WTC11 (cell line): ENCODE measurements at regions not wholly inside any gene's neighbourhood (a gene's known extent, or its start where the extent isn't known, plus 50 kb on each side); places are given as distances from the start of the nearest gene placed in this dataset.

ENCODE experiments used
- ATAC-seq: fragments of 200-7000 bp; cut with Tn5 transposase; 2 replicates; pipeline ENCODE4 v1.10.0; 2021; ENCODE audit warnings: mild to moderate bottlenecking, moderate library complexity
- CTCF ChIA-PET: fragments of 300-600 bp; sonication (Branson Sonifier 250); formaldehyde crosslinking; loops from one replicate; lab custom pipeline; 2021; ENCODE audit warnings: antibody characterized with exemption; lab: Charles Lee
- POLR2A ChIA-PET: fragments of 350-600 bp; sonication (Branson Sonifier 250); formaldehyde crosslinking; loops from one replicate; lab custom pipeline; 2021; ENCODE audit warnings: antibody characterized with exemption; lab: Charles Lee
- DNase-seq: peaks from one replicate; pipeline ENCODE4 v3.0.0; 2021; ENCODE audit warnings: low spot score
- H3K27ac Mint-ChIP-seq: 2 replicates; pipeline ENCODE4 v1.8.0; 2021; ENCODE audit warnings: mixed read lengths
- H3K27me3 Mint-ChIP-seq: 2 replicates; pipeline ENCODE4 v1.8.0; 2021; ENCODE audit warnings: low read depth, mild to moderate bottlenecking, moderate library complexity, mixed read lengths
- H3K36me3 Mint-ChIP-seq: 2 replicates; pipeline ENCODE4 v1.8.0; 2021; ENCODE audit warnings: mixed read lengths
- H3K4me1 Mint-ChIP-seq: 2 replicates; pipeline ENCODE4 v1.8.0; 2022; ENCODE audit warnings: mixed read lengths
- H3K4me3 Mint-ChIP-seq: 2 replicates; pipeline ENCODE4 v1.8.0; 2021; ENCODE audit warnings: mild to moderate bottlenecking, moderate library complexity, mixed read lengths
- H3K9me3 Mint-ChIP-seq: 2 replicates; pipeline ENCODE4 v1.8.0; 2021; ENCODE audit warnings: mixed read lengths
- ATF1 ChIP-seq: sonication (generic); formaldehyde crosslinking; IDR thresholded peaks from 2 replicates; pipeline ENCODE4 v1.8.1; 2023; ENCODE audit warnings: mild to moderate bottlenecking, moderate library complexity, missing genetic modification reagents
- ATF6 ChIP-seq: sonication (generic); formaldehyde crosslinking; IDR thresholded peaks from 2 replicates; pipeline ENCODE4 v1.8.1; 2023; ENCODE audit warnings: mild to moderate bottlenecking, missing genetic modification reagents
- CREB1 ChIP-seq: sonication (generic); formaldehyde crosslinking; IDR thresholded peaks from 2 replicates; pipeline ENCODE4 v1.8.0; 2023; ENCODE audit warnings: mild to moderate bottlenecking, missing genetic modification reagents
- CREM ChIP-seq: sonication (generic); formaldehyde crosslinking; IDR thresholded peaks from 2 replicates; pipeline ENCODE4 v1.8.1; 2022; ENCODE audit warnings: mild to moderate bottlenecking, missing genetic modification reagents, moderate library complexity
- ELF4 ChIP-seq: sonication (generic); formaldehyde crosslinking; IDR thresholded peaks from 2 replicates; pipeline ENCODE4 v1.8.1; 2022; ENCODE audit warnings: low read depth, mild to moderate bottlenecking, moderate library complexity, missing genetic modification reagents
- MLX ChIP-seq: sonication (generic); formaldehyde crosslinking; IDR thresholded peaks from 2 replicates; pipeline ENCODE4 v1.8.1; 2023; ENCODE audit warnings: mild to moderate bottlenecking, missing genetic modification reagents, moderate library complexity
- NFE2L1 ChIP-seq: sonication (generic); formaldehyde crosslinking; IDR thresholded peaks from 2 replicates; pipeline ENCODE4 v1.8.1; 2023; ENCODE audit warnings: missing genetic modification reagents
- NFYB ChIP-seq: sonication (generic); formaldehyde crosslinking; conservative IDR thresholded peaks from 2 replicates; pipeline ENCODE4 v1.8.0; 2022; ENCODE audit warnings: low read depth, missing genetic modification reagents
- SMAD4 ChIP-seq: sonication (generic); formaldehyde crosslinking; IDR thresholded peaks from 2 replicates; pipeline ENCODE4 v1.8.0; 2022; ENCODE audit warnings: mild to moderate bottlenecking, missing genetic modification reagents
- SOX15 ChIP-seq: fragments of 250-450 bp; sonication (Bioruptor Pico); IDR thresholded peaks from 2 replicates; pipeline ENCODE4 v1.9.0; 2021; ENCODE audit warnings: mild to moderate bottlenecking
- TCF7 ChIP-seq: sonication (generic); formaldehyde crosslinking; IDR thresholded peaks from 2 replicates; pipeline ENCODE4 v1.8.0; 2022; ENCODE audit warnings: mild to moderate bottlenecking, low read depth, missing genetic modification reagents, moderate library complexity
- TP53 ChIP-seq: sonication (generic); formaldehyde crosslinking; IDR thresholded peaks from 2 replicates; pipeline ENCODE4 v1.8.1; 2023; ENCODE audit warnings: mild to moderate bottlenecking, missing genetic modification reagents
- ZMAT4 ChIP-seq: fragments of 250-450 bp; sonication (Bioruptor Pico); IDR thresholded peaks from 2 replicates; pipeline ENCODE4 v1.9.0; 2021; ENCODE audit warnings: mild to moderate bottlenecking
- ZNF121 ChIP-seq: sonication (generic); formaldehyde crosslinking; IDR thresholded peaks from 2 replicates; pipeline ENCODE4 v1.8.0; 2023; ENCODE audit warnings: missing genetic modification reagents
- ZNF219 ChIP-seq: sonication (generic); formaldehyde crosslinking; IDR thresholded peaks from 2 replicates; pipeline ENCODE4 v1.8.0; 2023; ENCODE audit warnings: missing genetic modification reagents, mild to moderate bottlenecking, borderline replicate concordance
- ZNF232 ChIP-seq: sonication (generic); formaldehyde crosslinking; IDR thresholded peaks from 2 replicates; pipeline ENCODE4 v1.8.0; 2022; ENCODE audit warnings: mild to moderate bottlenecking, missing genetic modification reagents
- TF ChIP-seq, protein P1 (sequence below): sonication (generic); formaldehyde crosslinking; IDR thresholded peaks from 2 replicates; pipeline ENCODE4 v1.8.0; 2022; ENCODE audit warnings: missing genetic modification reagents
- TF ChIP-seq, protein P2 (sequence below): sonication (generic); formaldehyde crosslinking; IDR thresholded peaks from 2 replicates; pipeline ENCODE4 v1.8.0; 2023; ENCODE audit warnings: missing genetic modification reagents, mild to moderate bottlenecking, borderline replicate concordance
- TF ChIP-seq, protein P3 (sequence below): sonication (generic); formaldehyde crosslinking; IDR thresholded peaks from 2 replicates; pipeline ENCODE4 v1.8.0; 2022; ENCODE audit warnings: mild to moderate bottlenecking, missing genetic modification reagents

GRCh38 chr18:45227001-45227742 lies 388.1 kb upstream of the SLC14A2 start (continued):
- no peak for TF ChIP-seq NFYB (CRISPR knock-in tag)
- TF ChIP-seq CREM = no peak
- no peak for TF ChIP-seq ATF6 (CRISPR knock-in tag)
- no peak for TF ChIP-seq ATF1 (CRISPR knock-in tag)

GRCh38 chr18:45228796-45229388 lies 386.4 kb upstream of the SLC14A2 start:
- no peaks in the 10 kb centered on the region for H3K36me3 Mint-ChIP-seq
- H3K27me3 Mint-ChIP-seq = no peaks in the 10 kb centered on the region
- H3K4me3 Mint-ChIP-seq = no peak overlapping the region
- peaks cover 9% of the 10 kb centered on the region for H3K9me3 Mint-ChIP-seq
- ATAC-seq (no peak), DNase-seq (no peak)
- no peak overlapping the region for H3K27ac Mint-ChIP-seq
- POLR2A ChIA-PET = no interaction called here
- CTCF ChIA-PET = interaction anchor here (1.1 to 2.4 kb wide), 2 partner anchors 16 kb away, joined by 4 to 10 read pairs; no protein-coding TSS in a partner anchor
- H3K4me1 Mint-ChIP-seq = no peaks in the 10 kb centered on the region
- TF ChIP-seq ATF6 (CRISPR knock-in tag) = no peak
- TF ChIP-seq TP53 (CRISPR knock-in tag) = no peak
- no peak for TF ChIP-seq MLX (CRISPR knock-in tag)
- no peak for TF ChIP-seq NFE2L1 (CRISPR knock-in tag)
- TF ChIP-seq SMAD4 (CRISPR knock-in tag) = no peak
- TF ChIP-seq CREB1 = no peak
- TF ChIP-seq, protein P1, sequence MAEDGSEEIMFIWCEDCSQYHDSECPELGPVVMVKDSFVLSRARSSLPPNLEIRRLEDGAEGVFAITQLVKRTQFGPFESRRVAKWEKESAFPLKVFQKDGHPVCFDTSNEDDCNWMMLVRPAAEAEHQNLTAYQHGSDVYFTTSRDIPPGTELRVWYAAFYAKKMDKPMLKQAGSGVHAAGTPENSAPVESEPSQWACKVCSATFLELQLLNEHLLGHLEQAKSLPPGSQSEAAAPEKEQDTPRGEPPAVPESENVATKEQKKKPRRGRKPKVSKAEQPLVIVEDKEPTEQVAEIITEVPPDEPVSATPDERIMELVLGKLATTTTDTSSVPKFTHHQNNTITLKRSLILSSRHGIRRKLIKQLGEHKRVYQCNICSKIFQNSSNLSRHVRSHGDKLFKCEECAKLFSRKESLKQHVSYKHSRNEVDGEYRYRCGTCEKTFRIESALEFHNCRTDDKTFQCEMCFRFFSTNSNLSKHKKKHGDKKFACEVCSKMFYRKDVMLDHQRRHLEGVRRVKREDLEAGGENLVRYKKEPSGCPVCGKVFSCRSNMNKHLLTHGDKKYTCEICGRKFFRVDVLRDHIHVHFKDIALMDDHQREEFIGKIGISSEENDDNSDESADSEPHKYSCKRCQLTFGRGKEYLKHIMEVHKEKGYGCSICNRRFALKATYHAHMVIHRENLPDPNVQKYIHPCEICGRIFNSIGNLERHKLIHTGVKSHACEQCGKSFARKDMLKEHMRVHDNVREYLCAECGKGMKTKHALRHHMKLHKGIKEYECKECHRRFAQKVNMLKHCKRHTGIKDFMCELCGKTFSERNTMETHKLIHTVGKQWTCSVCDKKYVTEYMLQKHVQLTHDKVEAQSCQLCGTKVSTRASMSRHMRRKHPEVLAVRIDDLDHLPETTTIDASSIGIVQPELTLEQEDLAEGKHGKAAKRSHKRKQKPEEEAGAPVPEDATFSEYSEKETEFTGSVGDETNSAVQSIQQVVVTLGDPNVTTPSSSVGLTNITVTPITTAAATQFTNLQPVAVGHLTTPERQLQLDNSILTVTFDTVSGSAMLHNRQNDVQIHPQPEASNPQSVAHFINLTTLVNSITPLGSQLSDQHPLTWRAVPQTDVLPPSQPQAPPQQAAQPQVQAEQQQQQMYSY = no peak
- TF ChIP-seq ZNF232 (CRISPR knock-in tag) = no peak
- TF ChIP-seq SOX15 = no peak
- no peak for TF ChIP-seq ELF4
- no peak for TF ChIP-seq ZMAT4 (CRISPR knock-in tag)
- TF ChIP-seq ZNF121 (CRISPR knock-in tag) = no peak
- no peak for TF ChIP-seq ZNF219
- TF ChIP-seq TCF7 = no peak
- TF ChIP-seq, protein P2, sequence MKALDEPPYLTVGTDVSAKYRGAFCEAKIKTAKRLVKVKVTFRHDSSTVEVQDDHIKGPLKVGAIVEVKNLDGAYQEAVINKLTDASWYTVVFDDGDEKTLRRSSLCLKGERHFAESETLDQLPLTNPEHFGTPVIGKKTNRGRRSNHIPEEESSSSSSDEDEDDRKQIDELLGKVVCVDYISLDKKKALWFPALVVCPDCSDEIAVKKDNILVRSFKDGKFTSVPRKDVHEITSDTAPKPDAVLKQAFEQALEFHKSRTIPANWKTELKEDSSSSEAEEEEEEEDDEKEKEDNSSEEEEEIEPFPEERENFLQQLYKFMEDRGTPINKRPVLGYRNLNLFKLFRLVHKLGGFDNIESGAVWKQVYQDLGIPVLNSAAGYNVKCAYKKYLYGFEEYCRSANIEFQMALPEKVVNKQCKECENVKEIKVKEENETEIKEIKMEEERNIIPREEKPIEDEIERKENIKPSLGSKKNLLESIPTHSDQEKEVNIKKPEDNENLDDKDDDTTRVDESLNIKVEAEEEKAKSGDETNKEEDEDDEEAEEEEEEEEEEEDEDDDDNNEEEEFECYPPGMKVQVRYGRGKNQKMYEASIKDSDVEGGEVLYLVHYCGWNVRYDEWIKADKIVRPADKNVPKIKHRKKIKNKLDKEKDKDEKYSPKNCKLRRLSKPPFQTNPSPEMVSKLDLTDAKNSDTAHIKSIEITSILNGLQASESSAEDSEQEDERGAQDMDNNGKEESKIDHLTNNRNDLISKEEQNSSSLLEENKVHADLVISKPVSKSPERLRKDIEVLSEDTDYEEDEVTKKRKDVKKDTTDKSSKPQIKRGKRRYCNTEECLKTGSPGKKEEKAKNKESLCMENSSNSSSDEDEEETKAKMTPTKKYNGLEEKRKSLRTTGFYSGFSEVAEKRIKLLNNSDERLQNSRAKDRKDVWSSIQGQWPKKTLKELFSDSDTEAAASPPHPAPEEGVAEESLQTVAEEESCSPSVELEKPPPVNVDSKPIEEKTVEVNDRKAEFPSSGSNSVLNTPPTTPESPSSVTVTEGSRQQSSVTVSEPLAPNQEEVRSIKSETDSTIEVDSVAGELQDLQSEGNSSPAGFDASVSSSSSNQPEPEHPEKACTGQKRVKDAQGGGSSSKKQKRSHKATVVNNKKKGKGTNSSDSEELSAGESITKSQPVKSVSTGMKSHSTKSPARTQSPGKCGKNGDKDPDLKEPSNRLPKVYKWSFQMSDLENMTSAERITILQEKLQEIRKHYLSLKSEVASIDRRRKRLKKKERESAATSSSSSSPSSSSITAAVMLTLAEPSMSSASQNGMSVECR (CRISPR knock-in tag) = no peak
- TF ChIP-seq, protein P3, sequence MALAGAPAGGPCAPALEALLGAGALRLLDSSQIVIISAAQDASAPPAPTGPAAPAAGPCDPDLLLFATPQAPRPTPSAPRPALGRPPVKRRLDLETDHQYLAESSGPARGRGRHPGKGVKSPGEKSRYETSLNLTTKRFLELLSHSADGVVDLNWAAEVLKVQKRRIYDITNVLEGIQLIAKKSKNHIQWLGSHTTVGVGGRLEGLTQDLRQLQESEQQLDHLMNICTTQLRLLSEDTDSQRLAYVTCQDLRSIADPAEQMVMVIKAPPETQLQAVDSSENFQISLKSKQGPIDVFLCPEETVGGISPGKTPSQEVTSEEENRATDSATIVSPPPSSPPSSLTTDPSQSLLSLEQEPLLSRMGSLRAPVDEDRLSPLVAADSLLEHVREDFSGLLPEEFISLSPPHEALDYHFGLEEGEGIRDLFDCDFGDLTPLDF = no peak
